ENCODE measurements at regions not wholly inside any gene's neighbourhood (a gene's known extent, or its start where the extent isn't known, plus 50 kb on each side); places are given as distances from the start of the nearest gene placed in this dataset.
"Not testable (repeated sequence)": the region's sequence is repeated elsewhere in the genome, so short reads cannot be mapped to it uniquely, and the experiment has no call there.

- DNase-seq (ENCODE audit: low read depth) = no peak
Observed at GRCh38 chrX:112367065-112367464, 284.5 kb upstream of the TRPC5 start.

- DNase-seq (ENCODE audit: low read depth) = no peak
Observed at GRCh38 chrX:112359906-112360305, 277.3 kb upstream of the TRPC5 start.

- DNase-seq (ENCODE audit: low read depth) = no peak
Observed at GRCh38 chrX:112355931-112356330, 273.4 kb upstream of the TRPC5 start.

GRCh38 chrX:112341598-112341997 is 259.0 kb upstream of the TRPC5 start:
- peak; percentile 15 for DNase-seq (ENCODE audit: low read depth)

- no peak for DNase-seq (ENCODE audit: low read depth)
Observed at GRCh38 chrX:112313201-112313600, 230.6 kb upstream of the TRPC5 start.

- DNase-seq (ENCODE audit: low read depth) = no peak
Observed at GRCh38 chrX:112306027-112306426, 223.5 kb upstream of the TRPC5 start.

GRCh38 chrX:112279940-112280339 is 197.4 kb upstream of the TRPC5 start:
- no peak for DNase-seq (ENCODE audit: low read depth)

- no peak for DNase-seq (ENCODE audit: low read depth)
Observed at GRCh38 chrX:112270991-112271390, 188.4 kb upstream of the TRPC5 start.

GRCh38 chrX:112266136-112266535 is 183.6 kb upstream of the TRPC5 start:
- no peak for DNase-seq (ENCODE audit: low read depth)

GRCh38 chrX:112259375-112259774 is 176.8 kb upstream of the TRPC5 start:
- no peak for DNase-seq (ENCODE audit: low read depth)

GRCh38 chrX:112254896-112255295 is 172.3 kb upstream of the TRPC5 start:
- no peak for DNase-seq (ENCODE audit: low read depth)

- no peak for DNase-seq (ENCODE audit: low read depth)
Observed at GRCh38 chrX:112247714-112248113, 165.1 kb upstream of the TRPC5 start.

GRCh38 chrX:112235547-112235946 is 153.0 kb upstream of the TRPC5 start:
- DNase-seq (ENCODE audit: low read depth) = no peak

GRCh38 chrX:112233164-112233563 is 150.6 kb upstream of the TRPC5 start:
- DNase-seq (ENCODE audit: low read depth) = no peak

- not testable (repeated sequence) for DNase-seq (ENCODE audit: low read depth)
Observed at GRCh38 chrX:112226795-112227194, 144.2 kb upstream of the TRPC5 start.

GRCh38 chrX:112223391-112223790 is 140.8 kb upstream of the TRPC5 start:
- DNase-seq (ENCODE audit: low read depth) = no peak

GRCh38 chrX:112218388-112218787 is 135.8 kb upstream of the TRPC5 start:
- no peak for DNase-seq (ENCODE audit: low read depth)

GRCh38 chrX:112211459-112211858 is 128.9 kb upstream of the TRPC5 start:
- peak; percentile 18 for DNase-seq (ENCODE audit: low read depth)

- DNase-seq (ENCODE audit: low read depth) = no peak
Observed at GRCh38 chrX:112197840-112198239, 115.3 kb upstream of the TRPC5 start.

- no peak for DNase-seq (ENCODE audit: low read depth)
Observed at GRCh38 chrX:112190646-112191045, 108.1 kb upstream of the TRPC5 start.

- not testable (repeated sequence) for DNase-seq (ENCODE audit: low read depth)
Observed at GRCh38 chrX:112181361-112181760, 98.8 kb upstream of the TRPC5 start.

- DNase-seq (ENCODE audit: low read depth) = no peak
Observed at GRCh38 chrX:112164420-112164819, 81.8 kb upstream of the TRPC5 start.

GRCh38 chrX:112163906-112164305 is 81.3 kb upstream of the TRPC5 start:
- DNase-seq (ENCODE audit: low read depth) = peak; percentile 24

GRCh38 chrX:112148397-112148796 is 65.8 kb upstream of the TRPC5 start:
- no peak for DNase-seq (ENCODE audit: low read depth)

- peak; percentile 5 for DNase-seq (ENCODE audit: low read depth)
Observed at GRCh38 chrX:112147206-112147605, 64.6 kb upstream of the TRPC5 start.
